ENCODE measurements at regions not wholly inside any gene's neighbourhood (a gene's known extent, or its start where the extent isn't known, plus 50 kb on each side); places are given as distances from the start of the nearest gene placed in this dataset.
"Not testable (repeated sequence)": the region's sequence is repeated elsewhere in the genome, so short reads cannot be mapped to it uniquely, and the experiment has no call there.

DNA sequence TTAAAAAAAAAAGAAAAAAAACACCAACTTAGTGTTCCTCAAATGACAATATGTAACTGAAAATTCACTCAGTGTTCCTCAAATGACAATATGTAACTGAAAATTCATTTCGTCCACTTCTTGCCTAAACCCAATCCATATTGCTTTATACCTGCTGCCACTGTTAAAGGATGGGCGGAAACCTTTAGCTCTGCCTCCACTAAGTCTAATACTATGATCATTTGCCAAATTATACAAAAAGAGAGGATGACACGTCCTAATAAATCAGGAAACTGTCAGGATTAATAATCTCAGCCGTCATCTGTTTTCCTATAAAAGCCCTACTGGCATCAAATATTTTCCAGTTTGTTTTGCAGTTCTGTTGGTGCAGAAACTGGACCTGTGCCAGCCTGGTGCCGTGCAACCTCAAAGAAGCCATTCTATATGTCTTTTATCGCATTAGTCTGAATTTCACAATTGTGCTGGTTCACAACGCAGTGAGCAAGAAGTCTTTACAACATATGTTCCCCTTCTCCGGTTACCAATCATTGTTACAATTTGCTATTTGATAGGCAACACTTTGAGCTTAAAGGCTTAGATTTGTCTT lies 160.4 kb upstream of the KCNH8 start:
- DNase-seq (ENCODE audit: low spot score): no peak

DNA sequence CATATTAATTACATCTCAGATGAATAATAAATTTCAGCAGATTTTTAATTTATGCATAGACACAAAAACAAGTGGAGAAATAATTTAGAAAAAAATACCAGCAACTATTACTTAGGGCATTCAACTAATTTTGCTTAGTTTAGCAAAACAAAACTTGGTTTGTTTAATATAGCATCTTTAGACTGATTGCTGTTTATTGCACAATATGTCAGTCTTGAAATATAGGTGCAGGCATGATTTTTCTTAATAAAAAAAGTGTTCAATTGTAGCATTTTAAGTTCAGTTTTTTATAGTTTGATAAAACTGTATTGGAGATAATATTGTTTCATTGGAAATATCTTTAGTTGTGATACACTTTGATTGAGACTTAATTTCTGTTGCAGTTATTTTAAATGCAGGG lies 161.2 kb upstream of the KCNH8 start:
- DNase-seq (ENCODE audit: low spot score): no peak

DNA sequence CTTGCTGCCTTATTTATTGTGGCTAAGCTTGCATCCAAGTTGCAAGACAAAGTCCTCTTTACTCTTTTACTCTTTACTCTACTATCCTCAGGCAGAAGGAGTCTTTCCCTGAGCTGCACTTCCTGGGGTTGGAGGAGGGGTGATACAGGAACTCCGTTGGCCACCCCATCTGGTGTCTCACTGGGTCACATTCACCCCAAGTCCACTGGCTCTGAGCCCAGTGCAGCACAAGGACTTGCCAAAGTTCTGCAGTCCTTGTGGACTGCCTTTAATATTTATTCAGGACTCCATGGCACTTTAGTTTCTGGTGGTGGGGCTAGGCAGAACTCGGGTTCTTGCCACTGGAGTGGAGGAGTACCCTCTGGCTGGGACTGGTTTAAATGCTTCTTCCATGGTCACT lies 165.4 kb upstream of the KCNH8 start:
- DNase-seq (ENCODE audit: low spot score): no peak

DNA sequence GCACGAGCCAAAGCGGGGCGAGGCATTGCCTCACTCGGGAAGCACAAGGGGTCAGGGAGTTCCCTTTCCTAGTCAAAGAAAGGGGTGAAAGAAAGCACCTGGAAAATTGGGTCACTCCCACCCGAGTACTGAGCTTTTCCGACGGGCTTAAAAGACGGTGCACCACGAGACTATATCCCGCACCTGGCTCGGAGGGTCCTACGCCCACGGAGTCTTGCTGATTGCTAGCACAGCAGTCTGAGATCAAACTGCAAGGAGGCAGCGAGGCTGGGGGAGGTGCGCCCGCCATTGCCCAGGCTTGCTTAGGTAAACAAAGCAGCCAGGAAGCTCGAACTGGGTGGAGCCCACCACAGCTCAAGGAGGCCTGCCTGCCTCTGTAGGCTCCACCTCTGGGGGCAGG lies 172.2 kb upstream of the KCNH8 start:
- not testable (repeated sequence) for DNase-seq (ENCODE audit: low spot score)

DNA sequence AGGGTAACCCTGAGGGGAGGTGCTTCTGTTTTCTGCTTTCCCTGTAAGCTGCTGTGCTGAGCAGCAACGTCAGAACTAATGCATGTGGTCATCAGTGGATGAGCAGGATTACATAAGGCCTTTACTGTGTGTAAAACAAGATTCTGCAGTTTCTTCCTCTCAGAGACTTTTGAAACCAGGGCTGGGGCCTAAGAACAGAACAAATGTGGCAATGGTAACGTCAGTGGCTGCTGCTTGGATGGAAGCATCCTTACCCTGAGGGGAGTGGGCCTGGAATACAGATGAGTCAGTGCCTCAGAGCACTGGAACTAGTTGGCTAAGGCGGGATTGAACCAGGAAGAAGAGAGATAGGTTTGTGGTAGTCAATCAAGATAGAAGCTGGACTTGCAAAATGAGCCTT lies 180.2 kb upstream of the KCNH8 start:
- DNase-seq (ENCODE audit: low spot score): no peak

DNA sequence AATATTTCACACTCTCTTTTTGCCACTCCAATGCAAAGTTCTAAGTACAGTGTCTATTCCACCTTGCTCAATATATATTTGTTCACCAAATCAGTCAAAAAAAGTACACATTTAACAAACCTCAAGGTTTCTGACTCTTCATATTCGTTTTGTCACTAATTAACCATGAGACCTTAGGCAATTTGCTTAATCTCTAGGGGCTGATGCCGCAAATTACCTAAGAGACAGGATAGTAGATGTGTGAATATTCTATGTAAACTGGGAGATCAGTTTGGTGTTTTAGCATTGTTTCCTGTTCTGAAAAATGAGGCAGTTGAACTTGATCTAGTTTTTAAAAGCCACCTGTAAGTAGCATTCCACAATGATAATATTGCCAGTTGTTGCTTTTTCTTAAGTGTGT lies 182.5 kb upstream of the KCNH8 start:
- DNase-seq (ENCODE audit: low spot score): no peak

DNA sequence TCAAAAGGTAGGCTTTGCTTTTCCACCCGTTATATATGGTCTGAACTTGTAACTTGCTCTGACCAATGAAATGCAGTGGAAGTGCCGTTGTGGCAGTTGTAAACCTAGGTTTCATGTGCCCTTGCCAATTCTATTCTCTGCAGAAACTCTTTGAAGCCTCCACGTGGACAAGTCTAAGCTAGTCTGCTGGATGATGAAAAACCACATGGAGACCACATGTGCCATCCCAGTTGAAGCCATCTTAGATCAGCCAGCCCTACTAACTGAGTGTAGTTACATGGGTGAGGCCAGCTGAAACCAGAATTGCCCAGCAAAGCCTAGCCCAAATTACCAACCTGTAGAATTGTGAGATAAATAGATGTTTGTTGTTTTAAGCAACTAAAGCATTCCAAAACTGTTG lies 183.7 kb upstream of the KCNH8 start:
- DNase-seq (ENCODE audit: low spot score): no peak

DNA sequence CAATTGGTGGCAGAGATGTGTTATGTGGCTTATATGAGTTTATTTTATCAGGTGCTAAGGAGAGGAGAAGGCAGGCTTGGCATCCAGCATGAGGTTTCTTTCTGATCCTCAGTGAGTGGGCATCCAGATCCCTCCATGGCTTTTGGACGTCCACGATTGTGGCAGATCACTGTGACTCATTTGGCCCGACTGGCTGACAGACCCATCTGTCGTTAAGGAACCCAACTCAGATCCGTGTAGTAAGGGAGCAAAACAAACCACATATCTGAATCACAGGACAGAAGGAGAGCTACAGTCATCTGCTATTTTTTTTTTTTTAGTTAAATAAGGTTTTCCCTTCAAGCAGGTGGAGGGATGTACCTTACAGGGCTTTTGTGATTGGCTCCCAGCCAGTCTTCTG lies 197.0 kb upstream of the KCNH8 start:
- no peak for DNase-seq (ENCODE audit: low spot score)

DNA sequence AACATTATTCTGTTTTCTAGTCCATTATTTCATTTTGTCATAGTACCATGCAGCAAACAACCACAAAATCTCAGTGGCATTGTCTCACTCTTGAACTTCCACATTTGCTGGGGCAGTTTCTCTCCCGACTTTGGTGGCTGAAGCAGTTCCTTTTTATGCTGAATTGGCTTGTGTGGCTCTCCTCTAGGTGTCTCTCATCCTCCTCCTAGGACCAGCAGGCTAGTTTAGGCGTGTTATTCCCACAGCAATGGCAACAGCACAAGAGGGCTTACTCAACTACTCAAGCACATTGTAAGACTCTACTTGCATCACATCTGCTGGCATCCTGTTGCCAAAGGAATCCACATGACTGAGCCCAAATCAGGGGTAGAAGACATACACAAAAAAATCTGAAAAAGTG lies 201.8 kb upstream of the KCNH8 start:
- DNase-seq (ENCODE audit: low spot score): peak; percentile 22

DNA sequence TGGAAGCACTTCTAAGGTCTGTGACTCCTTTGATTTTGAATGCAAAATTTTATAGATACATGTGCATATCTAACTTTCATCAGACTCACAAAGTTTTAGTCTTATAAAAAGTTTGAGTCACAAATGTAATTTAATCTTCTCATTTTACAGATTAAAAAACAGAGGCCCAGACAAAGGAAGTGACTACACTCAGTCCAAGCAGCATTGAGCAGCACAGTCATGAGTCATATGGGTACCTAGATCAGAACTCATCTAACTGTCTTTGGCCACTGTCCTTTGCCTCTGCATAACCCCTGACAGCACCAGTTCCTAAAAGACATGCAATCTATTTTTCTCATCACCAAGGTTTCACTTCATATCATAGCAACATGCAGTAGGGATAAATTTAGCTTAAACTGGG lies 210.7 kb upstream of the KCNH8 start:
- DNase-seq (ENCODE audit: low spot score): no peak

DNA sequence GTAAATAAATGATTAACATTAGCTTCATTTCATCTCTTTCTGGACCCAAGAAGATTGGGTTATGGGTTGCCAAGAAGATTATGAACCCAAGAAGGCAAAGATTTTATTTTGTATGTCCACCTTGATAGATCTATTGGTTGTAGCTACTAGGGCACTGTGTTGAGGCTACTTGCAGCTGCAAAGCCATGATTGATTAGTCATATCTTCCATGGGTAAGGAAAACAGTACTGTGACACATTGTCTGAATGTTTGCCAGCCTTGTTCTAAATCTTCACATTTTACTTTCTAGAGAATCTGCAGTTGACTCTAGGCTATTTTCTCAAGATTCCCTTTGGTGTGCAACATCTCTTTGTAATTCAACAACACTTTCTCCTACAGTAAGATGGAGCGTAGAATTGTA lies 229.2 kb upstream of the KCNH8 start:
- no peak for DNase-seq (ENCODE audit: low spot score)

DNA sequence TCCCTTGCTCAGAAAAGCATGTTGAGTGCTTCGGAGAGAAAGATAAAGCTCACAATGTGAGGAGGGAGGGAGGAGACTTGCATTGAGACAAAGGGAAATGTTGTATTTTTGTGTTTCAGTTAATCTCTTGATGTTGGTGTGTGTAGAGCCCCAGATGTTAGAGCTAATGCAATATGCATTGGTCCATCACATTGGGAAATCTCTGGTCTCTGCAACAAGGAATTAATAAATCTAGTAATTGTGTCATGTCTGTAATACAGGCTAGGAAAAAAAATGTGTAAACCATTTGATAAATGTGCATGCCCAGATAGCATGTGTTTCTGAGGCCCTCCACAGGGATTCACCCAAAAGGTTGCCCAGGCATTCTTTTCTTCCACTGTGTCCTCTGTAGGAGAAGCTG lies 230.4 kb upstream of the KCNH8 start:
- no peak for DNase-seq (ENCODE audit: low spot score)

DNA sequence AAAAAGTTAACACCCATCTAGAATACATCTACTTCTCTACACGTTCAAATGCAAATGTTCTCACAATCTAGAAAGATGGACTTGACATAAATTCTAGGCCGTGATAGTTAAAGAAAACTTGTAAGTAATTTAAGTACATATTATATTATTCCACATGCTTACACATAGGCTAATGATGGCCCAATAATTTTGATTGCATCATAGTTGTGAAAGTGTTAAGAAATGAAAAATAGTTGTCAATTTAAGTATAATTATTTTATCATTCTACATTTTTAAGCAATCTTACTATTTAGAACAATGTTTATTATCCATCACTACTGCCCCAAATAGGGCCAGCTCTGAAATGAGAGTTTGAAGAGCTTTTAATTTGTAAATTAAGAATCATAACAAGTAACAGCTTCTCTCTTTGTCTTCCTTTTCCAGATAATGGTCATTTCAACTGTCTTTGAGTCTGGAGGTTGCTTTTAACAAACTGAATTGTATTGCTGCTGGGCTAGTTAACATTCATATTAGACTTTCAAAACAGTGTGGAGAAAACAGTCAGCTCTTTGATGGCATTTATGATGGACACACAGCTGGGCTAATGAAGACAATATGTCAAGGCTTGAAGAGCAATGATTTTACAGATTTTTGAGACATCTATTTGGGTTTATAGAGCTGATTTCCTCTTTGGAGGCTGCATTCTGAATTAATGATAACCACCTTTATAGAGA lies 246.1 kb upstream of the KCNH8 start:
- no peak for DNase-seq (ENCODE audit: low spot score)

DNA sequence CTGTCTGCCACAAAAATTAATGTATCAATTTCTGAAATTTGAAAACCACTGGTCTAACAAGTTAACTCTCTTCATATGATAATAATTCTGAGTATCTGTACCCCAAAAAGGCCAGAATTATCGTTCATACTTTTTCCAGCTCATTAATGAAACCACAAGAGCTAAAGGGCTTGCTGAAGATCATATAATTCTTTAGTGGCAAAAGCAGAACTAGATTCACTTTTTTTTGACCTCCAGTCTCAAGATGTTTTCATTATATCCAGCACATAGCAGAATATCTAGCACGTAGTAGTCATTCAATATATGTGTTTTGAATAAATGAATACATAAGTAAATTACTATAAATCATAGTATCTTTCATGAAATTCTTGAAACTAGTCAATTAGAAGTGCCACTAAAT lies 246.7 kb upstream of the KCNH8 start:
- DNase-seq (ENCODE audit: low spot score): no peak

DNA sequence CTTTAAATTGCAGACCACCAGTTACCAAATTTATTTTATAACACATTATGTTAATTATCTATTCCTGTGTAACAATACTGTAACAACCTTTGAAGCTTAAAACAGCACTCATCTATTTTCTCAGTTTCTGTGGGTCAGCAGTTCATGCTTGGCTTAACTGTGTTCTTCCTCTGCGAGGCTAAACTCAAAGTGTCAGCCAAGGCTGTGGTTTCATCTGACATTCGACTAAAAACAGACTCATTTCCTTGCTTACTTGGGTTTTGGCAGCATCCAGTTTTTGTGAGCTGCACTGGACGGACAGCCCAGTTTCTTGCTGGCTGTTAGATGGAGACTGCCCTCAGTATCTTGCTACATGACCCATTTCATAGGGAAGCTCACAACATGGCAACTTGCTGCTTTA lies 247.3 kb upstream of the KCNH8 start:
- DNase-seq (ENCODE audit: low spot score): peak; percentile 15

DNA sequence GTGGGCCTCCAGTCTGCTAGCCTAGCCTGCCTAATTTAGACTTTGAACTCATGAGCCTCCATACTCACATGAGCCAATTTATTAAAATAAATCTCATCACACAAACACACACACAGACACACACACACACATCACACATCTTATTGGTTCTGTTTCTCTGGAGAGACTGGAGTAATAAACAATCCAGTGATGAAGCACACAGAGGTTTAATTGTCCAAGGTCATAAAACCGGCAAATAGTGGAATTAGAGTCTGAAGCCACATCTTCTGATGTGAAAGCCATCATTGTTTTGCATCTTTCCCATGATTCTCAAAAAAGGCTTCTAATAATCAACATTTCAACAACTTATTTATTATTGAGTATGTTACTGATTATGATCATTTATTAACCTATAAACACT lies 249.4 kb upstream of the KCNH8 start:
- DNase-seq (ENCODE audit: low spot score): no peak

DNA sequence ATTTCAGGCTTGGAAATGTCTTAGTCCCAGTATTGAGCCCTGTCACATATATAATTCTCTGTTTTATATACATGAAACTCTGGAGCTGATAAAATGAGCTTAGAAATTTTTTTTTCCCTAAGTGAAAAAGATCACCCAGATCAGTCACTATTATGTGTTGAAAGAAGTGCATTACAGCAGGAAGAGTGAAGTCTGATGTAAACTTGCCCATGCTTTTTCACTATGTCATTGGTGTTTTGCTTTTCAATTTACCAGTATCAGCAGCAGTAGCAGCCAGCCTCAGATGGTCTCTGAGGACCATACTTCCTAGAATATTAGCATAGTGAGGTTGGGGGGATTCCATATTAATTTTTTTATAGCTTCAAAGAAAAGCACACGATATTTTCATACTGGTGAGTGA lies 255.6 kb upstream of the KCNH8 start:
- DNase-seq (ENCODE audit: low spot score): no peak

DNA sequence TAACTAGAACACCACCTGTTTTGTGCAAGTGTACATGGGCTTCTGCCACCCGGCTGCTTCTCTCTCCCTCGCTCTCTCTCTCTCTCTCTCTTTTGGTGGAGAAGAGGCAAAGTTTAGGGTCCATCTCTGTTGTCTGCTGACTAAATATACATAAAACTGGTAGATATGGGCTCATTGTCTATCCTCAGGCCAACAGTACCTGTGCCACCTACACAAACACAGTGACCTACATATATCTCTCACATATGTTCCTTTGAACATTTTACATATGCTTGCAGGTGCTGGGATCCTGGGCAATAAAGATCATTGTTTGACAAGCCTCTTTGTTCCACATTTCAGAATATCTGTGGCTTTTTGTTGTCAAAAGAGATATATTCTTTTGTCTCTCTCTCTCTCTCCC lies 256.3 kb upstream of the KCNH8 start:
- no peak for DNase-seq (ENCODE audit: low spot score)

DNA sequence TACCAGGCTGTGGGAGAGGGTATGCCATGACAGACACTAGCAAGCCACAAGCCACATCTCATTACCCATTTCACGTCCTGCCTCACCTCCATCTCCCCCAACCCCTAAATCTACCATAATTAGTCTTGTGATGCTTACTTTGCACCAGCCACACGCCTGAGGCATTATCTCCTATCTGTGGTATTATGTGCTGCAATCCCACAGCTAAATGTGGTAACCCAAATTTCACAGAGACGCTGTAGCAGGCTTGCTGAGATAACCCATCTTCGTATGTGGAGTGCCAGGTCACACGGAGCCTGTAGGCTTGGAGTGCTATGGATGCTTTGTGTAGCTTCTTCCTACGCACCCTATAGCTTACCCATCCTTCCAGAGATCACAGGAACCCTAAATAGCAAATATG lies 256.7 kb upstream of the KCNH8 start:
- DNase-seq (ENCODE audit: low spot score): no peak

DNA sequence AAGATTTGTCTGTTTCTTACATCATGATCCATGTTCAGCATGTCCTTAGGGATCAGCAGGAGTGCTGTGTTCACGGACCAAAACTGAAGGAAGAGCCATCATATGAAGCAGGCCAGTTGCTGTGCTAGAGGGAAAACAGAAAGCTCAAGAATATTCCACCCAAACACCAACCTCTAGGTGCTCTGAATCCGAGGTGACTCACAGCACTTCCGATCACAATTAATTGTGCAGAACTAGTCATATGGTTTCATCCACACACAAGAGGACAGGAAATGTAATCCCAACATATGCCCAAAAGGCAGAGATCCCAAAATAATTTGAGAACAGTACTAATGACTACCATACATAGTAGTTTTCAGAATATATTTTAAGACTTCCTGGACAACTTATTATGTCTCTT lies 257.9 kb upstream of the KCNH8 start:
- DNase-seq (ENCODE audit: low spot score): no peak

DNA sequence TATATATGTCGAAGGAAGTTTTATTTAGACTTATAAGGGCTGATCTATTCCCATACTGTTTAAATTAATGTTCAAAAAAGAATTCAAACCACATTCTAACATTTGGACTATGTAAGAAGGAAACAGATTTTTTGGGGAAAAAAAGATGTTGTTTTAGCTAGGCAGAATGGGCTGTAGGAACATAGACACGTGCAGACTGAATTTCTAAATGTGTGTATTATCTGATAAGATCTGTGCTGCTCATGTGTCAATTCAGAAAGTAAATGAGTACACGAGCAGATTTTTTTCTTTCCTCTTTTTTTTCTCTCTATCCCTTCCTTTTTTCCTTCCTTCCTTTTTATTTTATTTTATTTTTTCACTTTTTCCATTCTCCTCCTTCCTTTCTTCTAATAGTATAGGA lies 259.5 kb upstream of the KCNH8 start:
- DNase-seq (ENCODE audit: low spot score): no peak

DNA sequence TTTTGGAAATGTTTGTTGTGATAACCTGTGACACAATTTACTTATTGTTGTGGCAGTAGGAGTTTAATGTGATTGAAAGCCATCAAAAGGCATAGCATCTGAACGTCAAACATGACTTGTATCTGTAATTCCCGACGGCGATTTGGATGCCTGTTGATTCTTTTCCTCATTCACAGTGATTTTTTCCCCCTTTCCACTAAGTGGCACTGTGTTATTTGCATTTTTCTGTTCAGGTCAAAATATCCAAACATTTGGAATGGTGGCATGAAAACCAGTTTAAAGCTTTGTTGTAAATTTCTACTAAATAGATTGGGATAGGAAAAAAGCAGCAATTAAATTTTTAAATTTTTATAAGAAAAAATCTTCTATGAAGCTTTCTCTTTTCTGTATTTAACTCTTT lies 259.9 kb upstream of the KCNH8 start:
- no peak for DNase-seq (ENCODE audit: low spot score)

DNA sequence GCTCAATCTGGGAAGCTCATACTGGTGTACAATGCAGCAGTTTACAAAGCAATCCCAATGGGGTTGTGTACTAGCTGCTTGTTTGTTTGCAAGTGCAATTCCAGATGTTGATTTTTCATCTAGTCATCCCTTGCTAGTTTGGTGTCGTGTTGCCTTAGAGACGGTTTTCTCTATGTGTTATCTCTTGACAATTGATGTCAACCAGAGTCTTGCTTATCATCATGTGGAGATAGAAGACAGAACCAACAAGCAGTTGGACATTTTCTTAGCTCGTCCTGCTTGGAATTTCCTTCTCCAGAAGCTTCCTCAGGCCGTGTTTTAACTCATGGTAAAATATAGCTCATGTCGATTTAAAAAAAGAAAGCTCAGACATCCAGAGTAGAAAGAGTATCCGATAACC lies 262.0 kb upstream of the KCNH8 start:
- DNase-seq (ENCODE audit: low spot score): no peak

DNA sequence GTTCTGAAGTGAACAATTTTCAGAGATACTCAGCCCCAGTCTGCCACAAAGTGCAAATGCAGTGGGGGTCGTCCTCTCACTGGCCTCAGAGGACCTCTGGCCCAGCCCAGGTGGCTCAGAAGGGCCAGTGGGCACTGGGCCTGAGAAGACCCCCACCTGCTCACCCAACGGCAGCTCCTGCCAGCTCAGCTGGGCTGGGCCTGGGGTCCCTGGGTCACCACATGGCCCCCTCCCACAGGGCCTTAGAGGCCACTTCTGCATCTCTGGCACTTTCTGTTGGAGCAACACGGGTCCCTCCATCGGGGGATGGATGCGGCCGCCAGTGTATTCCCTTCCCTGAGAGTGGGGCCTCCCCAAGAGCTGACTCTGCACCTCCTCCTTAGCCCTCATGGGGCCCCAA lies 262.7 kb upstream of the KCNH8 start:
- no peak for DNase-seq (ENCODE audit: low spot score)
